GM23338 (cell line): ENCODE measurements at regions not wholly inside any gene's neighbourhood (a gene's known extent, or its start where the extent isn't known, plus 50 kb on each side); places are given as distances from the start of the nearest gene placed in this dataset.

Source experiments
- ATAC-seq: fragments of 200-7000 bp; cut with Tn5 transposase; 3 replicates; pipeline ENCODE4 v1.9.1; 2020
- DNase-seq: peaks from one replicate; pipeline ENCODE4 v3.0.0-alpha.2; 2015; ENCODE audit warnings: low spot score
- H2AFZ ChIP-seq: fragments of 200-600 bp; sonication (generic); 2 replicates; pipeline ENCODE4 v1.8.0; 2016; ENCODE audit warnings: antibody characterized with exemption, mild to moderate bottlenecking, moderate library complexity
- H3F3A ChIP-seq: fragments of 200-600 bp; sonication (generic); replicated peaks from 2 replicates; pipeline ENCODE4 v1.8.0; 2017; ENCODE audit warnings: antibody characterized with exemption, mixed run types, low read depth
- H3K27ac ChIP-seq: fragments of 200-600 bp; sonication (generic); 2 replicates; pipeline ENCODE4 v1.6.1; 2016; ENCODE audit warnings: low read depth
- H3K27me3 ChIP-seq: fragments of 200-600 bp; sonication (generic); 2 replicates; pipeline ENCODE4 v1.8.0; 2016; ENCODE audit warnings: mild to moderate bottlenecking, mixed run types, moderate library complexity; ENCODE audit not compliant: insufficient read depth
- H3K36me3 ChIP-seq: fragments of 200-600 bp; sonication (generic); 2 replicates; pipeline ENCODE4 v1.8.0; 2016; ENCODE audit warnings: mild to moderate bottlenecking; ENCODE audit not compliant: insufficient read depth
- H3K4me1 ChIP-seq: fragments of 200-600 bp; sonication (generic); 2 replicates; pipeline ENCODE4 v1.8.0; 2016; ENCODE audit warnings: mild to moderate bottlenecking, moderate library complexity; ENCODE audit not compliant: insufficient read depth
- H3K4me2 ChIP-seq: fragments of 200-600 bp; sonication (generic); 2 replicates; pipeline ENCODE4 v1.7.1; 2017; ENCODE audit warnings: mixed run types
- H3K4me3 ChIP-seq: fragments of 200-600 bp; sonication (generic); 2 replicates; pipeline ENCODE4 v1.6.1; 2016; ENCODE audit warnings: mixed run types
- H3K79me2 ChIP-seq: fragments of 200-600 bp; sonication (generic); replicated peaks from 2 replicates; pipeline ENCODE4 v1.8.0; 2017; ENCODE audit warnings: mild to moderate bottlenecking; ENCODE audit not compliant: insufficient read depth
- H3K9me2 ChIP-seq: fragments of 200-600 bp; sonication (generic); 2 replicates; pipeline ENCODE4 v1.8.0; 2017; ENCODE audit not compliant: insufficient read depth
- H4K20me1 ChIP-seq: fragments of 200-600 bp; sonication (generic); replicated peaks from 2 replicates; pipeline ENCODE4 v1.8.0; 2017; ENCODE audit warnings: mild to moderate bottlenecking; ENCODE audit not compliant: insufficient read depth
- H3K27ac Mint-ChIP-seq: 2 replicates; pipeline ENCODE4 v1.8.0; 2020; ENCODE audit warnings: inconsistent platforms, mild to moderate bottlenecking, moderate library complexity, mixed read lengths
- H3K27me3 Mint-ChIP-seq: 3 replicates; pipeline ENCODE4 v1.8.0; 2022; ENCODE audit warnings: low read depth, mild to moderate bottlenecking, moderate library complexity, mixed read lengths, inconsistent platforms; ENCODE audit not compliant: insufficient read depth, poor library complexity
- H3K36me3 Mint-ChIP-seq: 3 replicates; pipeline ENCODE4 v1.8.0; 2021; ENCODE audit warnings: low read depth, mild to moderate bottlenecking, inconsistent platforms, moderate library complexity, mixed read lengths
- H3K4me1 Mint-ChIP-seq: 3 replicates; pipeline ENCODE4 v1.8.0; 2020; ENCODE audit warnings: mild to moderate bottlenecking, inconsistent platforms, mixed read lengths
- H3K4me3 Mint-ChIP-seq: 3 replicates; pipeline ENCODE4 v1.8.0; 2021; ENCODE audit warnings: moderate library complexity, mild to moderate bottlenecking, inconsistent platforms, mixed read lengths
- H3K9me3 Mint-ChIP-seq: 3 replicates; pipeline ENCODE4 v1.8.0; 2020; ENCODE audit warnings: moderate library complexity, mild to moderate bottlenecking, inconsistent platforms, mixed read lengths
- CREB1 ChIP-seq: fragments of 250-450 bp; sonication (Bioruptor Pico); IDR thresholded peaks from 2 replicates; pipeline ENCODE4 v1.5.0; 2020; ENCODE audit warnings: low read depth, mild to moderate bottlenecking, moderate library complexity
- EZH2phosphoT487 ChIP-seq: fragments of 200-600 bp; sonication (generic); IDR thresholded peaks from one replicate; pipeline ENCODE4 v1.8.1; 2018; ENCODE audit warnings: antibody characterized with exemption; ENCODE audit not compliant: unreplicated experiment
- JUNB ChIP-seq: IDR thresholded peaks from one replicate; pipeline ENCODE4 v1.6.1; 2016; ENCODE audit warnings: antibody characterized with exemption; ENCODE audit not compliant: unreplicated experiment
- STAT1 ChIP-seq: IDR thresholded peaks from one replicate; pipeline ENCODE4 v1.6.1; 2016; ENCODE audit warnings: antibody characterized with exemption; ENCODE audit not compliant: unreplicated experiment
- TF ChIP-seq, protein P1 (sequence below): fragments of 250-450 bp; sonication (Bioruptor Pico); IDR thresholded peaks from 2 replicates; pipeline ENCODE4 v1.5.0; 2020; ENCODE audit warnings: mild to moderate bottlenecking, moderate library complexity
- TF ChIP-seq, protein P2 (sequence below): IDR thresholded peaks from one replicate; pipeline ENCODE4 v1.6.1; 2018; ENCODE audit warnings: antibody characterized with exemption; ENCODE audit not compliant: unreplicated experiment

DNA sequence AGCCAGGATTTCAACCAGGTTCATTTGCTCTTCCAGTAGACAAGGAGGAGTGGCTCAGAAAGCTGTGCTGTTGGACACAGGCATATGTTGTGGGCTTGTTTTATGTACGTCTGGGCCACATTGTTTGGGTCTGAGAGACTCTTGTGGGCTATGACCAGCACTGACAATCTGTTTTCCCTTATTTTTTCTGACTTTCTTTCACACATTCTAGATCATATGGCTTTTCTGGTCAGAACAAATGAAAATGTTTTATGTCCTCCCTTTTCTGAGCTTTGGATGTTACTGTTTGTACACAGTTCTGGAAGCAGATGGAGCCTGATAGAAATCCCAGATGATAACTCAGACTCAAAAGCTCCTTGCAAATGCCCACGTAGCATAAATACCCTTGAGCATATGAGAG lies 85.8 kb upstream of the RGMA start (continued):
- TF ChIP-seq, protein P1, sequence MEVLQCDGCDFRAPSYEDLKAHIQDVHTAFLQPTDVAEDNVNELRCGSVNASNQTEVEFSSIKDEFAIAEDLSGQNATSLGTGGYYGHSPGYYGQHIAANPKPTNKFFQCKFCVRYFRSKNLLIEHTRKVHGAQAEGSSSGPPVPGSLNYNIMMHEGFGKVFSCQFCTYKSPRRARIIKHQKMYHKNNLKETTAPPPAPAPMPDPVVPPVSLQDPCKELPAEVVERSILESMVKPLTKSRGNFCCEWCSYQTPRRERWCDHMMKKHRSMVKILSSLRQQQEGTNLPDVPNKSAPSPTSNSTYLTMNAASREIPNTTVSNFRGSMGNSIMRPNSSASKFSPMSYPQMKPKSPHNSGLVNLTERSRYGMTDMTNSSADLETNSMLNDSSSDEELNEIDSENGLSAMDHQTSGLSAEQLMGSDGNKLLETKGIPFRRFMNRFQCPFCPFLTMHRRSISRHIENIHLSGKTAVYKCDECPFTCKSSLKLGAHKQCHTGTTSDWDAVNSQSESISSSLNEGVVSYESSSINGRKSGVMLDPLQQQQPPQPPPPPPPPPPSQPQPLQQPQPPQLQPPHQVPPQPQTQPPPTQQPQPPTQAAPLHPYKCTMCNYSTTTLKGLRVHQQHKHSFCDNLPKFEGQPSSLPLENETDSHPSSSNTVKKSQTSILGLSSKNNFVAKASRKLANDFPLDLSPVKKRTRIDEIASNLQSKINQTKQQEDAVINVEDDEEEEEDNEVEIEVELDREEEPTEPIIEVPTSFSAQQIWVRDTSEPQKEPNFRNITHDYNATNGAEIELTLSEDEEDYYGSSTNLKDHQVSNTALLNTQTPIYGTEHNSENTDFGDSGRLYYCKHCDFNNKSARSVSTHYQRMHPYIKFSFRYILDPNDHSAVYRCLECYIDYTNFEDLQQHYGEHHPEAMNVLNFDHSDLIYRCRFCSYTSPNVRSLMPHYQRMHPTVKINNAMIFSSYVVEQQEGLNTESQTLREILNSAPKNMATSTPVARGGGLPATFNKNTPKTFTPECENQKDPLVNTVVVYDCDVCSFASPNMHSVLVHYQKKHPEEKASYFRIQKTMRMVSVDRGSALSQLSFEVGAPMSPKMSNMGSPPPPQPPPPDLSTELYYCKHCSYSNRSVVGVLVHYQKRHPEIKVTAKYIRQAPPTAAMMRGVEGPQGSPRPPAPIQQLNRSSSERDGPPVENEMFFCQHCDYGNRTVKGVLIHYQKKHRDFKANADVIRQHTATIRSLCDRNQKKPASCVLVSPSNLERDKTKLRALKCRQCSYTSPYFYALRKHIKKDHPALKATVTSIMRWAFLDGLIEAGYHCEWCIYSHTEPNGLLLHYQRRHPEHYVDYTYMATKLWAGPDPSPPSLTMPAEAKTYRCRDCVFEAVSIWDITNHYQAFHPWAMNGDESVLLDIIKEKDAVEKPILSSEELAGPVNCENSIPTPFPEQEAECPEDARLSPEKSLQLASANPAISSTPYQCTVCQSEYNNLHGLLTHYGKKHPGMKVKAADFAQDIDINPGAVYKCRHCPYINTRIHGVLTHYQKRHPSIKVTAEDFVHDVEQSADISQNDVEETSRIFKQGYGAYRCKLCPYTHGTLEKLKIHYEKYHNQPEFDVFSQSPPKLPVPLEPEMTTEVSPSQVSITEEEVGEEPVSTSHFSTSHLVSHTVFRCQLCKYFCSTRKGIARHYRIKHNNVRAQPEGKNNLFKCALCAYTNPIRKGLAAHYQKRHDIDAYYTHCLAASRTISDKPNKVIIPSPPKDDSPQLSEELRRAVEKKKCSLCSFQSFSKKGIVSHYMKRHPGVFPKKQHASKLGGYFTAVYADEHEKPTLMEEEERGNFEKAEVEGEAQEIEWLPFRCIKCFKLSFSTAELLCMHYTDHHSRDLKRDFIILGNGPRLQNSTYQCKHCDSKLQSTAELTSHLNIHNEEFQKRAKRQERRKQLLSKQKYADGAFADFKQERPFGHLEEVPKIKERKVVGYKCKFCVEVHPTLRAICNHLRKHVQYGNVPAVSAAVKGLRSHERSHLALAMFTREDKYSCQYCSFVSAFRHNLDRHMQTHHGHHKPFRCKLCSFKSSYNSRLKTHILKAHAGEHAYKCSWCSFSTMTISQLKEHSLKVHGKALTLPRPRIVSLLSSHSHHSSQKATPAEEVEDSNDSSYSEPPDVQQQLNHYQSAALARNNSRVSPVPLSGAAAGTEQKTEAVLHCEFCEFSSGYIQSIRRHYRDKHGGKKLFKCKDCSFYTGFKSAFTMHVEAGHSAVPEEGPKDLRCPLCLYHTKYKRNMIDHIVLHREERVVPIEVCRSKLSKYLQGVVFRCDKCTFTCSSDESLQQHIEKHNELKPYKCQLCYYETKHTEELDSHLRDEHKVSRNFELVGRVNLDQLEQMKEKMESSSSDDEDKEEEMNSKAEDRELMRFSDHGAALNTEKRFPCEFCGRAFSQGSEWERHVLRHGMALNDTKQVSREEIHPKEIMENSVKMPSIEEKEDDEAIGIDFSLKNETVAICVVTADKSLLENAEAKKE (CRISPR knock-in tag) = no peak

DNA sequence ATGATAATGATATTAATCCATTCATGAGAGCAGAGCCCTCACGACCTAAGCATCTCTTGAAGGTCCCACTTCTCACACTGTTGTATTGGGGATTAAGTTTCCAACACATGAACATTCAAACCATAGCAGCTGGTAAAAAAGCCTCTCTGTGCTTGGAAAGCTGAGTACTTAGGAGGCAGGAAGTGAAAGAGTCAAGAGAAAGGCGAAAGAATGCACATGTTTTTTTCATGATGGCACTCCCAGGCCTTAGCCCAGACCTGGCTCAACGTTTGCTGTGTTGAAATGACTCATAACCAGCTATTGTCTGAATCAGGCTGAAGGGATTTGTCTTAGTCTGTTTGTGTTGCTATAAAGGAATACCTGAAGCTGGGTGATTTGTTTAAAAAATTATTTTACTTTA lies 84.4 kb upstream of the RGMA start:
- Histone ChIP-seq H3K4me1 (no peaks in the 10 kb centered on the region), H3K9me2 (0 out of 2 replicates have a peak, but pooled peaks cover 7% of the 10 kb centered on the region), H4K20me1 (no peaks in the 10 kb centered on the region), H3K4me3 (no peak overlapping the region), H2AFZ (no peak overlapping the region), H3K79me2 (no peaks in the 10 kb centered on the region), H3K27ac (no peak overlapping the region), H3K4me2 (no peak overlapping the region), H3F3A (no peaks in the 10 kb centered on the region), H3K36me3 (no peaks in the 10 kb centered on the region), H3K27me3 (no peaks in the 10 kb centered on the region)
- H3K27ac Mint-ChIP-seq = no peak overlapping the region
- H3K27me3 Mint-ChIP-seq = peaks cover 3% of the 10 kb centered on the region
- no peak overlapping the region for H3K4me3 Mint-ChIP-seq
- ATAC-seq = no peak
- no peak for DNase-seq
- H3K4me1 Mint-ChIP-seq = peaks cover 2% of the 10 kb centered on the region
- H3K36me3 Mint-ChIP-seq = peaks cover 9% of the 10 kb centered on the region; the same call in 2 of the 3 replicates
- peaks cover 16% of the 10 kb centered on the region for H3K9me3 Mint-ChIP-seq
- TF ChIP-seq JUNB = no peak
- no peak for TF ChIP-seq EZH2phosphoT487
- TF ChIP-seq, protein P2, sequence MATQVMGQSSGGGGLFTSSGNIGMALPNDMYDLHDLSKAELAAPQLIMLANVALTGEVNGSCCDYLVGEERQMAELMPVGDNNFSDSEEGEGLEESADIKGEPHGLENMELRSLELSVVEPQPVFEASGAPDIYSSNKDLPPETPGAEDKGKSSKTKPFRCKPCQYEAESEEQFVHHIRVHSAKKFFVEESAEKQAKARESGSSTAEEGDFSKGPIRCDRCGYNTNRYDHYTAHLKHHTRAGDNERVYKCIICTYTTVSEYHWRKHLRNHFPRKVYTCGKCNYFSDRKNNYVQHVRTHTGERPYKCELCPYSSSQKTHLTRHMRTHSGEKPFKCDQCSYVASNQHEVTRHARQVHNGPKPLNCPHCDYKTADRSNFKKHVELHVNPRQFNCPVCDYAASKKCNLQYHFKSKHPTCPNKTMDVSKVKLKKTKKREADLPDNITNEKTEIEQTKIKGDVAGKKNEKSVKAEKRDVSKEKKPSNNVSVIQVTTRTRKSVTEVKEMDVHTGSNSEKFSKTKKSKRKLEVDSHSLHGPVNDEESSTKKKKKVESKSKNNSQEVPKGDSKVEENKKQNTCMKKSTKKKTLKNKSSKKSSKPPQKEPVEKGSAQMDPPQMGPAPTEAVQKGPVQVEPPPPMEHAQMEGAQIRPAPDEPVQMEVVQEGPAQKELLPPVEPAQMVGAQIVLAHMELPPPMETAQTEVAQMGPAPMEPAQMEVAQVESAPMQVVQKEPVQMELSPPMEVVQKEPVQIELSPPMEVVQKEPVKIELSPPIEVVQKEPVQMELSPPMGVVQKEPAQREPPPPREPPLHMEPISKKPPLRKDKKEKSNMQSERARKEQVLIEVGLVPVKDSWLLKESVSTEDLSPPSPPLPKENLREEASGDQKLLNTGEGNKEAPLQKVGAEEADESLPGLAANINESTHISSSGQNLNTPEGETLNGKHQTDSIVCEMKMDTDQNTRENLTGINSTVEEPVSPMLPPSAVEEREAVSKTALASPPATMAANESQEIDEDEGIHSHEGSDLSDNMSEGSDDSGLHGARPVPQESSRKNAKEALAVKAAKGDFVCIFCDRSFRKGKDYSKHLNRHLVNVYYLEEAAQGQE = no peak
- no peak for TF ChIP-seq CREB1
- TF ChIP-seq STAT1 = no peak
- TF ChIP-seq, protein P1 (CRISPR knock-in tag) = no peak
